Central memory CD4-positive, alpha-beta T cell (primary cell): ENCODE measurements at regions not wholly inside any gene's neighbourhood (a gene's known extent, or its start where the extent isn't known, plus 50 kb on each side); places are given as distances from the start of the nearest gene placed in this dataset.

ENCODE experiments used
- DNase-seq: peaks from one replicate; pipeline ENCODE4 v3.0.0; 2022

DNA sequence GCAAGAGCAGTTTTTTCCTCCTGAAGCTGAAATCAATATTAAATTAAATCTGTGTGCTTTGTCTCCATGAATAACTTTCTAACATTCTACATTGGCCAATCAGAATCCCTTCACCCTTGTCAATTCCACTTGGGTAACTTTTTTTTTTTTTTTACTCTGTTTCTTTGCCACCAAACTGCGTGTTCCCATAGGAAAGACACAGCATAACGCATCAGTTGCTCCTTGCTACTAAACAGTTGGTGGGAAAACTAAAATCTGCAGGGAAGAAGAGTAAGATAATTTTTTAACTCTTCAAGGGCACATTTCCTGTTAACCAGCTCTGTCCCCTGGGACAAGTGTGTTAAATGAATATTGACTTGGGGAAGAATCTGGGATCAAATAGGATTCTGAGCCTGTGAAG is 113.3 kb upstream of the SERP2 start:
- no peak for DNase-seq

GRCh38 chr13:44263751-44264620 is 109.6 kb upstream of the SERP2 start:
- DNase-seq: no peak

DNA sequence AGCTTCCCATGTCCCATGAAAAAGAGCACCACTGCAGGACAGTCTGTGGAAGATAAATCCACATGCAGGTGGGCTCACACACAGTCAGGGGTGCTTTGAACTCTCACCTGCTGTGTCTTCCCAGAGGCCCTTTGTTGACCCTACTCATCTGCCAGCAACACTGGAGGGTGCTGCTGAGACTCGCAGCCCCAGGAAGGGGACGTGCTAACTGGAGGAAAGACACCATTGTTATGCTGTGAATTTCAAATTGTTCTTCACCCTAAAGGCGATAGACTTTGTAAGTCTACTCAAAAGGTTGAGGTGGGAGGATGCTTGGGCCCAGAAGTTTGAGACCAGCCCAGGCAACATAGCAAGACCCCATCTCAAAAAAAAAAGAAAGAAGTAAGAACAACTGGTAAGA is 107.3 kb upstream of the SERP2 start:
- no peak for DNase-seq

DNA sequence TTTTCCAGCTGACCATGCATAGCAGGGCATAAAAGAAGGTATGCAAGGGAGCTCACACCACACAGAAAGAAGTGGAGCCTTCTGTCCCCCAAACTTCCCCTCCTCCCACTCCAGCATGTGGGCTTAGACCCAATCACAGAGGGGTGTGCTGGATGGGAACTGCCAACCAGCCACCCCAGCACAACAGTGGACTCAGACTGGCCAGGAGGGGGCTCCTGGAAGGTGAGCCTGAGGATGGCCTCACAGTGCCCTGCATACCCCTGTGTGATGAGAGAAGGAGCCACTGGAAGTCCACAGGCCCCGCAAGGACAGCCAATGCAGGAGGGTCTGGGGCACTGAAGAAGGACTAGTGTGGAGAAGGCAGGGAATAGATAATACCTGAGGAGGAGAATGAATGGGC is 106.9 kb upstream of the SERP2 start:
- no peak for DNase-seq

- no peak for DNase-seq
Observed at GRCh38 chr13:44267203-44267602, 106.4 kb upstream of the SERP2 start.

GRCh38 chr13:44267980-44268379 is 105.6 kb upstream of the SERP2 start:
- DNase-seq: no peak

- DNase-seq: no peak
Observed at GRCh38 chr13:44268980-44269379, 104.6 kb upstream of the SERP2 start.

- no peak for DNase-seq
Observed at GRCh38 chr13:44270150-44270549, 103.5 kb upstream of the SERP2 start.

DNA sequence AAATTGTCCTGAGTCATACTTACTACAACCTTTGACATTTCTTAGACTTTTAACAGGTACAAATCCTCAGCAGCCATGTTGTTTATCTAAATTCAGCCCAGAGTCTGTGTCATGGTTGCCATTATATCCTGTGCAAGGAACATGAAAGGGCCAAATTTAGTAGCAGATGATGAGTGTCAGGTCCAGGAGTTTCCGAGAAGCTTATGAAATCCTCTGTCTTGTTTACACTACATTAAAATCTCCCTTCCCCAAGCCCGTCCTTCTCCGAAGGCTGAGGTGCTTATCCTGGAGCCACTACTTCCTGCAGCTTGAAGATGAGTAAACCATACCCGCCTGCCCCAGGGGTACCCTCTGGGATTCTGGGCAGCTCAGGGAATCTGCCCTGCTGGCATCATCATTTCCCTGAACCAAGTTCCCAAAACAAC is 102.6 kb upstream of the SERP2 start:
- no peak for DNase-seq

DNA sequence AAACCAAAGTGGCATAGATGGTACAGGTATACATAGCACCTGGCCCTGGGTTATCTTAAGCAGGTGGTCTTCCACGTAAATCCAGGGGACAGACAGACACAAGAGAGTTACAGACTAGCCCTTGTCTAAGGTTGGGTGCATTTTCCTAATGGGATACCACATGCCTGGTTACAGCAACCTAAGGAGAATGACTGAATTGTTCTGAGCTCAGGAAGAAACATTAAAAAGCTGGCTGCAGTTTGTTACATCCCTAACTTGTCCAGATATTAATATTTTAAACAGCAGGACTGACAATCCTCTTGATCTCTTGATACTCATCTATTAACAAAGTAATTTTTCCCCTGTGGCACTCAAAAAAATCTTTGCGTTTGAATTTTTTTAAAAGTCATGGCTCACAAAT is 102.2 kb upstream of the SERP2 start:
- DNase-seq: no peak

DNA sequence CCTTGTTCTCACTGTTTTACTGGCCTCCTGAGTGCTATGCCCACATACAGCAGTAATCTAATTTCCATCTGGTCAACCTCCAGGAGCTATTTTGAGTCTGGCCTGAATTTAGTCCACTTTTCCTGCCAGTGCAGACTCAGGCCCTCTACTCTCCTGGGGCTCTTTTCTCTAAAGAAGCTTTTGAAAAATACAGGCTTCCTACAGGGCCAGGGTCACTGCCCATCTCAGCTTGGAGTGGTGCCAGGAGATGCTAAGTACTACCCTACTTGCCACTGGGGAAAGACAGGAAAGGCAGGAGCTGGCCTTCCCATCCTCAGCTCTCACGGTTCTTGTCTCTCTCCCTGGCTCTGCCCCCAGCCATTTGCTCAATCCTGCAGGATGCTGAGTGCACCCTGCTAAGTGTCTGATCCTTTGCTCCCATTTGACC is 101.7 kb upstream of the SERP2 start:
- no peak for DNase-seq

DNA sequence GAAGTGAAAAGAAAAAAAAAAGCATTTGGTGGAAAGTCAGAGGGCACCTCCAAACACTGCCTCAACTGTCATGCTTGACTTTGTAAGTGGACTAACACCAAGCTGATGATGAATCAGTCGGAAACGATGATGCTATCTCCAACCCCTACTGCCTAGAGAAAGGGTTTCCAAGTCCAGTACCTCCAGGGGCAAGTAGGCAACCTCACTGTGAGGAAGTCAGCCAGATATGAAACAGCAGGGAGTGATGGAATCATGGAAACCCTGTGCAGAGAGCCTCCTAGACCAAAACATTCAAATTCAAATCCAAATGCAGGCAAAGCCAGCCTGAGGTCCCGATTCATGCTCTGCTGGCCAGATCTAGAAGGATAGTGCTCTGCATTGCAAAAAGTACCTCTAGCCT is 100.9 kb upstream of the SERP2 start:
- DNase-seq: no peak

- DNase-seq: no peak
Observed at GRCh38 chr13:44273216-44273615, 100.4 kb upstream of the SERP2 start.

- DNase-seq: peak; percentile 77
Observed at GRCh38 chr13:44273991-44274770, 99.4 kb upstream of the SERP2 start.

DNA sequence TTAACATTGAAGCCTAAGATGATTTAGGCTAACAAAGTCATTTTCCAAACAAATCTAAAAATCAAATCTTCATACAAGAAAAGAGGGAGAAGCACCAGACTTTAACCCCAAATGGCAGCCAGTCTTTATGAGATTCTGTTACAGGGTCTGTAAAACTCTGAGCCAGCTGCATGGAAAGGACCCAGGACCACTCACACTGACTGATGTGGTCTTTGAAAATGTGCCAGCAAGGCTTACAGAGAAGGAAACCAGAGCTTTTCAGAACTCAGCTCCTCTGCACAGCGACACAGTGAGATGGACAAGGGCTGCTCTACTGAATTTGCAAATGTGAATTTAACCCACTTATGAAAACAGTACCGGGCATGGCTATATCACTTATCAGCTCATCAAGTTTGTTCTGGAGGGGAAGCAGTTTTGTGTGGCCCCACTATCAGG is 98.8 kb upstream of the SERP2 start:
- no peak for DNase-seq

- DNase-seq: no peak
Observed at GRCh38 chr13:44275381-44275780, 98.2 kb upstream of the SERP2 start.

DNA sequence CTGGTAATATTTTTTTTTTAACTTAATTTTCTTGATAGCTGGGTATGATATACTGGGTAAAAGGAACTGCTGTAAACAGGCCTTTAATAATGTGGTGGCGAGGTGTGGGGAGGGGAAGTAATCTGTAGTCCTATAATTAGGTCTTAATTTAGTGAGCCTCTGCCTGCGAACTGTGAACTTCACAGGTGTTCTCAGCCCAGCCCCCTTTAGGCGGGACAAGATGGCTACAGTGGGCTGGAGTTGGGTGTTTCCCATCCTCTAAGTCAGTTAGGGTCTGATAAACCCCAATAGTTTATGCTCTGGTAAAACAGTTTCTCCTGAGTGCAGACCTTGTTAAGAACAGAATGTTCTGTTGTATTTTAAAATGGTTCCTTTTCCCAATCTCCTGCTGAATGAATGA is 97.6 kb upstream of the SERP2 start:
- no peak for DNase-seq

DNA sequence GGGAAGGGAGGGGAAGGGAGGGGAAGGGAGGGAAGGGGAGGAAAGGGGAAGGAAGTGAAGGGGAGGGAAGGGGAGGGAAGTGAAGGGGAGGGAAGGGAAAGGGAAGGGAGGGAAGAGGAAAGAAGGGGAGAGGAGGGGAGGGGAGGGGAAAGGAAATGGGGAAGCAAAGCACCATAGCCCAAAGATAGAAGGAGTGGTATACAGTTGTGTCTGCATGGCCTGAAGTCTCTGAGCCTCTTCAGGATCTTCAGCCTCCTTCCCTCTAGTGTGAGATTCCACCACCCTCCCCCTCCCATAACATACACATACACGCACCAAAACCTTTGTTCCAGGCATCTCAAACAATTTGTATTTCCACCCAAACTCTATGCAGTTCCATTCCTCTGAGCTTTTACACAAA is 96.2 kb upstream of the SERP2 start:
- DNase-seq: no peak

DNA sequence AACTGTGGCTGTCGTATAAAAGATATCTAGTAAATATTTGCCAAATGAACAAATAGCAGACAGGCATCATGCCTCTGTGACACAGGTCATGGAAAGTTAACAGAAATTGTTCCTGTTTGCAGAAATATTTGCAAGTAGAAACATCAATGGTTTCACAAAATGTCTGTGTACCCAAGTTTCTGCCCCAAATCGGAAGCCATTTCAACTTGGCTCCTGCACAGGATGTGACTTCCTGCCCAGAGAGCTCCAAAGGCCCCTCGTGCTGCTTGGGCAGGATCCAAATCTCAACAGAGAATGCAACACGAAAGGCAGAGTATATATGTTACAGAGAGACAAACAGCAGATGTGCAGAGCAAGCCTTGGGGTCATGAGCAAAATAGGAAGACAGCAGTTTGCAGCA is 95.5 kb upstream of the SERP2 start:
- no peak for DNase-seq

DNA sequence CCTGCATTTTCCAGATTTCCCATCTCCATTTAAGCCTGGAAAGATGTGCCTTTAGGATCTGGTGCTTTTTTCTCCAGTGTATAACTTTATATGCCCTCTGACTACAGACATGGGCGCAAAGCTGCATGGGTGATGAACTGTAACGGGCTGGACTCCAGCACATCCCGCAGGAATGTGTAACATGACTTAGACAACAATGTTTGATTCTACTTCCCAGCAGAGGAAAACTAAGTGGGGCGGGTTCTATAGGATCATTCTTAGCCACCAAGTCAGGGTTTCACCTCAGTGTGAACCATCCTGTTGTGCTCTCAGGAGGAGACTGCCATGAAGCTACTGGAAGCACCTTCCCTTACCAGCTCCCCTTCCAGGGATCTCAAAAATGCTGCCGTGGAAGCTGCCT is 93.2 kb upstream of the SERP2 start:
- DNase-seq: no peak

- DNase-seq: no peak
Observed at GRCh38 chr13:44281252-44282000, 92.2 kb upstream of the SERP2 start.

DNA sequence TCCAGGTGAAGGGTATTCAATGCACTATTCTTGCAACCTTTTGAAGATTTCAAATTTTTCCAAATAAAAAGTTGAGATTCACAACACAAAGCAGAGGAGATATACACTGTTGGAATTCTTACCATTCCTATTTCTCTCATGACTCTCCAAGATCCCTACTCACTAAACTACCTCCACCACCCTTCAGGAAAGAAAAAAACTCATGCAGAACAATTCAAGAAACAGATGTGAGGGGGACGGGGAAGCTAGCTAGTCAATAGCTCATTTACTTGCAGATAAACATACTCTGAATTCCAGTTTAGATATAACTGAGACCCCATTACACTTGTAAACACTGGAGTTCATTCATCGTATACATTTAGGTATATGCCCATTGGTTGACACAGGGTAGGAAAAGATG is 90.0 kb upstream of the SERP2 start:
- no peak for DNase-seq

- DNase-seq: no peak
Observed at GRCh38 chr13:44287958-44288357, 85.7 kb upstream of the SERP2 start.
